OCI-LY3 (cell line): ENCODE measurements at regions not wholly inside any gene's neighbourhood (a gene's known extent, or its start where the extent isn't known, plus 50 kb on each side); places are given as distances from the start of the nearest gene placed in this dataset.

Experiments used
- CTCF ChIP-seq: fragments of 200-600, 300-600 bp; sonication (generic); IDR thresholded peaks from 2 replicates; pipeline ENCODE4 v1.5.1; 2014; ENCODE audit warnings: antibody characterized with exemption, low read length, low read depth
- EZH2phosphoT487 ChIP-seq: fragments of 200-600 bp; shearing (Covaris generic); IDR thresholded peaks from 2 replicates; pipeline ENCODE4 v1.6.1; 2018; ENCODE audit warnings: antibody characterized with exemption, mixed run types, low read depth

GRCh38 chr11:105312266-105312665 is 172.7 kb upstream of the CARD18 start:
- TF ChIP-seq EZH2phosphoT487: no peak
- no peak for TF ChIP-seq CTCF
